ENCODE measurements at regions not wholly inside any gene's neighbourhood (a gene's known extent, or its start where the extent isn't known, plus 50 kb on each side); places are given as distances from the start of the nearest gene placed in this dataset.
A peak's percentile ranks its signal among the peaks of the same experiment; 100 is the strongest.

GRCh38 chr12:83220774-83221173 lies 534.1 kb downstream of the TMTC2 start:
- Mint-ChIP-seq H3K27ac (no peak overlapping the region), H3K4me3 (no peak overlapping the region), H3K27me3 (no peaks in the 10 kb centered on the region)

GRCh38 chr12:83216230-83216629 lies 529.5 kb downstream of the TMTC2 start:
- no peak overlapping the region for H3K27ac Mint-ChIP-seq
- no peak overlapping the region for H3K27ac ChIP-seq (ENCODE audit: low read depth, low read length)
- H3K4me3 Mint-ChIP-seq: no peak overlapping the region
- H3K36me3 Mint-ChIP-seq: no peaks in the 10 kb centered on the region
- H3K9me3 Mint-ChIP-seq: peaks cover 0 to 10% (median 0%) of the 10 kb centered on the region in 5 donors
- H3K4me1 Mint-ChIP-seq: no peaks in the 10 kb centered on the region
- no peaks in the 10 kb centered on the region for H3K27me3 Mint-ChIP-seq
- POLR2A ChIA-PET: no interaction called here
- no peak overlapping the region for H3K4me3 ChIP-seq (ENCODE audit: low read length)
- no peaks in the 10 kb centered on the region for H3K4me1 ChIP-seq (ENCODE audit: insufficient read depth, low read length)
- CTCF ChIA-PET: no interaction called here
- DNase-seq: no peak
- H3K9me3 ChIP-seq (ENCODE audit: low read length): no peaks in the 10 kb centered on the region
- no peaks in the 10 kb centered on the region for H3K27me3 ChIP-seq (ENCODE audit: insufficient read depth, low read length, poor library complexity, severe bottlenecking)
- H3K36me3 ChIP-seq (ENCODE audit: insufficient read depth, low read length): no peaks in the 10 kb centered on the region

More at GRCh38 chr12:83220774-83221173, 534.1 kb downstream of the TMTC2 start:
- no peak overlapping the region for H3K27ac ChIP-seq (ENCODE audit: low read depth, low read length)
- Mint-ChIP-seq H3K9me3 (peaks cover 0 to 10% (median 0%) of the 10 kb centered on the region in 5 donors), H3K4me1 (no peaks in the 10 kb centered on the region), H3K36me3 (no peaks in the 10 kb centered on the region)
- CTCF ChIA-PET: no interaction called here
- no peaks in the 10 kb centered on the region for H3K36me3 ChIP-seq (ENCODE audit: insufficient read depth, low read length)
- no peak for DNase-seq
- H3K9me3 ChIP-seq (ENCODE audit: low read length): no peaks in the 10 kb centered on the region
- H3K27me3 ChIP-seq (ENCODE audit: insufficient read depth, low read length, poor library complexity, severe bottlenecking): no peaks in the 10 kb centered on the region
- no peaks in the 10 kb centered on the region for H3K4me1 ChIP-seq (ENCODE audit: insufficient read depth, low read length)
- POLR2A ChIA-PET: no interaction called here
- no peak overlapping the region for H3K4me3 ChIP-seq (ENCODE audit: low read length)

- Histone ChIP-seq H3K36me3 (ENCODE audit: insufficient read depth, low read length) (no peaks in the 10 kb centered on the region), H3K4me3 (ENCODE audit: low read length) (no peak overlapping the region), H3K9me3 (ENCODE audit: low read length) (no peaks in the 10 kb centered on the region), H3K4me1 (ENCODE audit: insufficient read depth, low read length) (no peaks in the 10 kb centered on the region), H3K27ac (ENCODE audit: low read depth, low read length) (no peak overlapping the region), H3K27me3 (ENCODE audit: insufficient read depth, low read length, poor library complexity, severe bottlenecking) (no peaks in the 10 kb centered on the region)
- ChIA-PET CTCF (no interaction called here), POLR2A (no interaction called here)
- Mint-ChIP-seq H3K4me1 (no peaks in the 10 kb centered on the region), H3K27ac (no peak overlapping the region), H3K27me3 (peaks cover 0 to 3% of the 10 kb centered on the region in 2 donors), H3K9me3 (peaks cover 0 to 7% (median 0%) of the 10 kb centered on the region in 5 donors), H3K36me3 (no peaks in the 10 kb centered on the region), H3K4me3 (no peak overlapping the region)
- DNase-seq: no peak
Observed at GRCh38 chr12:83214185-83214584, 527.5 kb downstream of the TMTC2 start.

- no peak for DNase-seq
- H3K4me1 ChIP-seq (ENCODE audit: insufficient read depth, low read length): no peaks in the 10 kb centered on the region
- H3K4me1 Mint-ChIP-seq: no peaks in the 10 kb centered on the region
- H3K4me3 ChIP-seq (ENCODE audit: low read length): no peak overlapping the region
- H3K27me3 ChIP-seq (ENCODE audit: insufficient read depth, low read length, poor library complexity, severe bottlenecking): no peaks in the 10 kb centered on the region
- H3K9me3 ChIP-seq (ENCODE audit: low read length): no peaks in the 10 kb centered on the region
- ChIA-PET POLR2A (no interaction called here), CTCF (no interaction called here)
- no peak overlapping the region for H3K4me3 Mint-ChIP-seq
- H3K27ac ChIP-seq (ENCODE audit: low read depth, low read length): no peak overlapping the region
- H3K36me3 ChIP-seq (ENCODE audit: insufficient read depth, low read length): no peaks in the 10 kb centered on the region
- no peaks in the 10 kb centered on the region for H3K36me3 Mint-ChIP-seq
- no peaks in the 10 kb centered on the region for H3K9me3 Mint-ChIP-seq
- H3K27me3 Mint-ChIP-seq: peaks cover 0 to 3% of the 10 kb centered on the region in 2 donors
- H3K27ac Mint-ChIP-seq: no peak overlapping the region
Observed at GRCh38 chr12:83210933-83211332, 524.2 kb downstream of the TMTC2 start.

GRCh38 chr12:83199069-83199468 lies 512.4 kb downstream of the TMTC2 start:
- Histone ChIP-seq H3K36me3 (ENCODE audit: insufficient read depth, low read length) (no peaks in the 10 kb centered on the region), H3K4me3 (ENCODE audit: low read length) (no peak overlapping the region), H3K27me3 (ENCODE audit: insufficient read depth, low read length, poor library complexity, severe bottlenecking) (no peaks in the 10 kb centered on the region), H3K4me1 (ENCODE audit: insufficient read depth, low read length) (no peaks in the 10 kb centered on the region), H3K9me3 (ENCODE audit: low read length) (no peaks in the 10 kb centered on the region), H3K27ac (ENCODE audit: low read depth, low read length) (no peak overlapping the region)
- Mint-ChIP-seq H3K4me1 (no peaks in the 10 kb centered on the region), H3K27me3 (peaks cover 0 to 2% of the 10 kb centered on the region in 2 donors), H3K4me3 (no peak overlapping the region), H3K36me3 (no peaks in the 10 kb centered on the region), H3K9me3 (no peaks in the 10 kb centered on the region), H3K27ac (no peak overlapping the region)
- ChIA-PET CTCF (interaction anchor here (0.7 kb wide), 1 partner anchor 38 kb away, joined by 3 read pairs; no protein-coding TSS in a partner anchor), POLR2A (no interaction called here)
- no peak for DNase-seq

- ChIA-PET POLR2A (no interaction called here), CTCF (no interaction called here)
- Mint-ChIP-seq H3K9me3 (no peaks in the 10 kb centered on the region), H3K36me3 (no peaks in the 10 kb centered on the region), H3K27ac (no peak overlapping the region), H3K4me1 (no peaks in the 10 kb centered on the region), H3K27me3 (peaks cover 0 to 2% of the 10 kb centered on the region in 2 donors), H3K4me3 (no peak overlapping the region)
- Histone ChIP-seq H3K27me3 (ENCODE audit: insufficient read depth, low read length, poor library complexity, severe bottlenecking) (no peaks in the 10 kb centered on the region), H3K27ac (ENCODE audit: low read depth, low read length) (no peak overlapping the region), H3K4me3 (ENCODE audit: low read length) (no peak overlapping the region), H3K4me1 (ENCODE audit: insufficient read depth, low read length) (no peaks in the 10 kb centered on the region), H3K9me3 (ENCODE audit: low read length) (no peaks in the 10 kb centered on the region), H3K36me3 (ENCODE audit: insufficient read depth, low read length) (no peaks in the 10 kb centered on the region)
- no peak for DNase-seq
Observed at GRCh38 chr12:83198291-83199015, 511.7 kb downstream of the TMTC2 start.

- no peaks in the 10 kb centered on the region for H3K4me1 ChIP-seq (ENCODE audit: insufficient read depth, low read length)
- no peak overlapping the region for H3K4me3 ChIP-seq (ENCODE audit: low read length)
- CTCF ChIA-PET: no interaction called here
- H3K36me3 Mint-ChIP-seq: no peaks in the 10 kb centered on the region
- POLR2A ChIA-PET: no interaction called here
- H3K9me3 ChIP-seq (ENCODE audit: low read length): no peaks in the 10 kb centered on the region
- no peak overlapping the region for H3K4me3 Mint-ChIP-seq
- H3K36me3 ChIP-seq (ENCODE audit: insufficient read depth, low read length): no peaks in the 10 kb centered on the region
- DNase-seq: no peak
- no peak overlapping the region for H3K27ac ChIP-seq (ENCODE audit: low read depth, low read length)
- H3K27me3 Mint-ChIP-seq: peaks cover 0 to 2% of the 10 kb centered on the region in 2 donors
- no peaks in the 10 kb centered on the region for H3K27me3 ChIP-seq (ENCODE audit: insufficient read depth, low read length, poor library complexity, severe bottlenecking)
- H3K4me1 Mint-ChIP-seq: no peaks in the 10 kb centered on the region
- peaks cover 0 to 2% (median 0%) of the 10 kb centered on the region in 5 donors for H3K9me3 Mint-ChIP-seq
- no peak overlapping the region for H3K27ac Mint-ChIP-seq
Observed at GRCh38 chr12:83197483-83197914, 510.8 kb downstream of the TMTC2 start.

GRCh38 chr12:83196694-83197350 lies 510.1 kb downstream of the TMTC2 start:
- H3K36me3 ChIP-seq (ENCODE audit: insufficient read depth, low read length): no peaks in the 10 kb centered on the region

More at GRCh38 chr12:83196694-83197350, 510.1 kb downstream of the TMTC2 start:
- H3K9me3 Mint-ChIP-seq: peaks cover 0 to 2% (median 0%) of the 10 kb centered on the region in 5 donors
- H3K4me3 Mint-ChIP-seq: no peak overlapping the region
- CTCF ChIA-PET: no interaction called here
- H3K4me1 Mint-ChIP-seq: no peaks in the 10 kb centered on the region
- peaks cover 0 to 2% of the 10 kb centered on the region in 2 donors for H3K27me3 Mint-ChIP-seq
- H3K4me1 ChIP-seq (ENCODE audit: insufficient read depth, low read length): no peaks in the 10 kb centered on the region
- no peak overlapping the region for H3K27ac ChIP-seq (ENCODE audit: low read depth, low read length)
- no peaks in the 10 kb centered on the region for H3K9me3 ChIP-seq (ENCODE audit: low read length)
- no peaks in the 10 kb centered on the region for H3K27me3 ChIP-seq (ENCODE audit: insufficient read depth, low read length, poor library complexity, severe bottlenecking)
- H3K36me3 Mint-ChIP-seq: no peaks in the 10 kb centered on the region
- H3K27ac Mint-ChIP-seq: peak overlapping the region in 1 of 8 donors; percentile 17
- POLR2A ChIA-PET: no interaction called here
- H3K4me3 ChIP-seq (ENCODE audit: low read length): no peak overlapping the region
- DNase-seq: no peak
